ENCODE measurements at regions not wholly inside any gene's neighbourhood (a gene's known extent, or its start where the extent isn't known, plus 50 kb on each side); places are given as distances from the start of the nearest gene placed in this dataset.

GRCh38 chr3:18835021-18835420 lies 313.3 kb upstream of the KCNH8 start:
- TF ChIP-seq CTCF (tag by site-specific recombination; IDR thresholded peaks at IDR 0.05) (no peak), KLF9 (tag by site-specific recombination; IDR thresholded peaks at IDR 0.05; ENCODE audit: low read depth) (no peak)

Data from HEK293 (cell line).